Testis (tissue), 2 donors: ENCODE measurements at regions not wholly inside any gene's neighbourhood (a gene's known extent, or its start where the extent isn't known, plus 50 kb on each side); places are given as distances from the start of the nearest gene placed in this dataset.

Source experiments
- CTCF ChIP-seq, 3 experiments: fragments of 450-650 bp in 2 of 3; fragments of 200-600 bp in 1 of 3; sonication (generic) in 1 of 3; IDR thresholded peaks; one replicate each; pipeline ENCODE4 v1.5.1; 2016 to 2019; ENCODE audit warnings: antibody characterized with exemption in 3 of 3, mild to moderate bottlenecking in 2 of 3, moderate library complexity in 1 of 3
- POLR2A ChIP-seq: fragments of 450-650 bp; IDR thresholded peaks from one replicate; pipeline ENCODE4 v1.6.1; 2017; ENCODE audit warnings: antibody characterized with exemption, mild to moderate bottlenecking, moderate library complexity

GRCh38 chr14:25134184-25134583 is 84.2 kb upstream of the STXBP6 start:
- TF ChIP-seq POLR2A (no peak), CTCF (IDR thresholded peaks at IDR 0.05) (no peak)
